ENCODE measurements at regions not wholly inside any gene's neighbourhood (a gene's known extent, or its start where the extent isn't known, plus 50 kb on each side); places are given as distances from the start of the nearest gene placed in this dataset.

DNA sequence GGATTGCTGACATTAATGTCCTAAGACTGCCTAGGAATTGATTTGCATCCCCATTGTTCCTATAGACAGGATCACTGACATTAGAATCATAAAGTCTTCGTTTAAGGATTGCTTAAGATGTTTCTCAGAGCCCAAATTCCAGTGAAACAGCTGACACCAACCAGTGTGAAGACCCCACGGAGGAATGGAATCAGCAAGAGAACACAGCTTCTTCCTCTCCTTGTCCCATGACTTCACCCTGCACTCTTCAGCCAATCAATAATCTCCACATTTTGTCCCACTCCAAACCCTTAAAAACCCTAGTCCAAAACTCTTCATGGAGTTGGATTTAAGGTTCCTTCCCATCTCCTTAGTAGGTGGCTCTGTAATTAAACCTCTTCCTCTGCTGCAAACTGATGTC lies 157.0 kb upstream of the NDUFV2 start:
- no peak for DNase-seq

GRCh38 chr18:8946066-8946838 lies 156.2 kb upstream of the NDUFV2 start:
- no peak for DNase-seq

DNA sequence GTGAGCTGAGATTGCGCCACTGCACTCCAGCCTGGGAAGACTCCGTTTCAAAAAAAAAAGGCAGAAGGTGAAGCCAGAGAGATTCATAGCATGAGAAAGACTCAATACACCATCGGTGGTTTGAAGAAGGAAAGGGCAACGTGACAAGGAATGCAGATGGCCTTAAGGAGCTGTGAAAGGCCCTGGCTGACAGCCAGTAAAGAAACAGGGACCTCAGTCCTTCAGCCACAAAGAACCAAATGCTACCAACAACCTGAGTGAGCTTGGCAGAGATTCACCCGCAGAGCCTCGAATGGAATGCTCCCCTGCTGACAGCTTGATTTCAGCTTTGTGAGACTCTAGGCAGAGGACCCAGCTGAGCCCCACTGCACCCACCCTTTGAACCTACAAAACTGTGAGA lies 154.9 kb upstream of the NDUFV2 start:
- DNase-seq = no peak

GRCh38 chr18:8948011-8948410 lies 154.5 kb upstream of the NDUFV2 start:
- DNase-seq = no peak

GRCh38 chr18:8948471-8949149 lies 153.9 kb upstream of the NDUFV2 start:
- no peak for DNase-seq

GRCh38 chr18:8949206-8949605 lies 153.3 kb upstream of the NDUFV2 start:
- no peak for DNase-seq

GRCh38 chr18:8951491-8951890 lies 151.0 kb upstream of the NDUFV2 start:
- no peak for DNase-seq

GRCh38 chr18:8952174-8952573 lies 150.3 kb upstream of the NDUFV2 start:
- no peak for DNase-seq

DNA sequence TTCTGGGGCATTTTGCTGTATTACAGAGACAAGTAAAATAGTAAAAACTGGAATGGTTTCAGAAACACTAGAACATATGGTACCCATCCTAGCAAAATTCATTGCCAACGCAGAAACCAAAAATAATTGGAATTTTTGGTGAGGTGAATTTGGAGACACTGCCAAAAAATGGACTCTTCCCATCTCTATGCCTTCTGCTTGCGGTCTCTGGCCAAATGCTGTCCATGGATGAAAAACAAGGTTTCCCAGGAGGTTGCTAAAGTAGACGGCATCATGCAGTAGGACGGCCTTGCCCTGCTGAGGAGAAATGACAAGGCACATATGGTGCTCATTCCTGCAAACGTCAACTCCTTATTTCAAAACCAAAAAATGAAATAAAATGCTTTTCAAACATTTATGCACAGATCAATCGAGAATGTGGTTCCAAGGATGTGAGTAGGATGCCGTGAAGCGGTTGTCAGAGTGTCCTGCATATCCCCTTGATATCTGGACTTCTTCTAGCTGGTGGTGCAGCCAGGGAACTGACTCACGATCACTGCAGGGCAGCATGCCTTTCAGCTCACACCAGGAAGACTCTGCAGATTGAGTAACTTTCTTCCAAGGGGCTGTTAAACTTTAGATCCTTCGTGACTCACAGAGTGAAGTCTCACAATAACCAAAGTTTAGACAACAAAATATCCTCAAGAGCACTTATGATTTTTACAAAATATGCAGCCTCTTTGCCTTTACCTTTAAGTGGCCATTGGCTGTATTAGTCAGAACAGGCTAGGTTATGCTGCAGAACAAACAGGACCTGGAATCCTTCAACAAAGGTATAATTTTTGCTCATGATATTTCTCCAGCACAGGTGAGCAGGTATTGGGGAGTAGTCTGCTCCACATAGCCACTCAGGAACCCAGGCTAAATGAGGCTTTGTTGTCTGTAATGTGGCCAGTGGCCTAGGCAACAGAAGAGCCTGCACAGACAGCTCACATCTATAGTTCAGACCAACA lies 149.4 kb upstream of the NDUFV2 start:
- DNase-seq = no peak

DNA sequence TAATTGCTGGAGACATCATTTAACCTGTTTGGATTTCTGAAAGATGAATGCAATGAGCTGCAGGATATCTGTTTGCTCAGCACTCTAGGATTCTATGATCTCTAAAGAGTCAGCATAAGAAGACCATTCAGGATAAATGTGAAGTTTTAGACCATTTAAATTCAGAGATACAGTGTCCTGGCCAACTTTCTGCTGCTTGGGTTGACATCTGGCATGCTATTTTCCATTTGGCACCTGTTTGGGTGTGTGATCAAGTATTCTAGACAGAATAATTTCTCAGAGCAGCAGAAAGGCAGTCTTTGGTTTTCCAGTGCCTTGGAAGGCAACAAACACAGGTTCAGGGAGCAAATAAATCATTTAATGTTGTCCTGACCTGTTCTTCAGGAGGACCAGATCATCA lies 144.8 kb upstream of the NDUFV2 start:
- no peak for DNase-seq

DNA sequence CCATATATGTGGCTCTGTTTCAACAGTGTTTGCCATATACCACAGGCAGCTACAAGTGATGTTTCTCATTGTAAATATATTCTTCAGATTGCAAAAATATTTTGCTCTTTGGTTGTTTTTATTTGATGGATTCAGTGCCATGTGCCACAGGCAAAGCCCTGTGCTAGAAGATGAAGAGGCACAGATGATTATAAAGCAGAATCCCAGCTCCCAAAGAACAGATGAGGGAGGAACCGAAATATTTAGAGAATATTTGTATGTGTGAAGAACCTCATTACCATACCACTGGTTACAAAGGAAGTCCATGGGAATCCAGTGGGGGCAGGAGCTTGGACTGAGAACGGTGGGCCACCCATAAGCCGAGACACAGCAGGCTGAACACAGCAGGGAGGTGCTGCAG lies 143.8 kb upstream of the NDUFV2 start:
- DNase-seq = no peak

DNA sequence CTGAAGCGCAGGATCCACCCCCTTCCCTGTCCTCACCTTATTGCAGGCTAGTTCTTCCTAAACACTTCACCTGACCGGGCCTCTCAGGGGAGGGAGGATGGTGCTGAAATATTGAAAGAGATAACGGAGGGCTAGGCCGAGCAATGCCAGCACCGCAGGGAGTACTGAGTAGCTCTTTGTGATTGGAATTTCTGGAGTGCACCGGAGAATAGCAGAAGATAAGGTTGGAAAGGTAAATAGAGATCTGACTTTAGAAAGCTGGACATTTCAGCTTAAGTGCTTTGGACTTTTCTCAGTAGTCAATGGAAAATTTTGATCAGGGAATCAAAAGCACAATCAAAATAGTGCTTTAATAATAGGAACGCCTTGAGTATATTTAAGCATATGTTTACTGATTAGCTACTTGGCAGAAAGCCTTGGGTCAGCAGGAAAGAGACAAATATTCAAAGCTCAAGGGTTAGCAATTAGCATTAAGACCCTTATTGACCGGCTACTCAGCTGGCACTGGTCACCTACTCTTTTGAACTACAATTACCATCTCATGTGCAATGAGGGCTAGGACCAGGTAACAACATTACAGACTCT lies 142.9 kb upstream of the NDUFV2 start:
- no peak for DNase-seq

GRCh38 chr18:8960740-8961657 lies 141.5 kb upstream of the NDUFV2 start:
- no peak for DNase-seq

- DNase-seq = no peak
Observed at GRCh38 chr18:8962192-8962779, 140.2 kb upstream of the NDUFV2 start.

GRCh38 chr18:8962855-8963635 lies 139.5 kb upstream of the NDUFV2 start:
- DNase-seq = no peak

DNA sequence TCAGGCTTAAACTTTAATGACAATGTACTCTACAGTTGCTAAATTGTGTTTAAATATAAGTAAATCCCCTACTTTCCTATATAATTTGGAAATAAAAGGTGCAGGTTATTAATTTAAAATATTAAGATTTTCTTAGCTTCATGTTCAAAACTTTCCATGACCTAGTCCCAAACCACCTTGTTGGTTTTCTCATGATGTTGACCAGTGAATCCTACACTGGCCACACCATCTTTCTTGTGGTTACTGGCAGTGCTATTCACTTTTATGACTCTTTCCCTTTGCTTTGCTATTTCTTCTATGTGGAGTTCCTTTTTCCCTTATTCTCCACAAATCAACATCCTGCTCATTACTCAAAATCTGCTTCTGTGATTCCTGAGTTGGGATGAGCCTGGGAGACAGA lies 138.6 kb upstream of the NDUFV2 start:
- DNase-seq = no peak

DNA sequence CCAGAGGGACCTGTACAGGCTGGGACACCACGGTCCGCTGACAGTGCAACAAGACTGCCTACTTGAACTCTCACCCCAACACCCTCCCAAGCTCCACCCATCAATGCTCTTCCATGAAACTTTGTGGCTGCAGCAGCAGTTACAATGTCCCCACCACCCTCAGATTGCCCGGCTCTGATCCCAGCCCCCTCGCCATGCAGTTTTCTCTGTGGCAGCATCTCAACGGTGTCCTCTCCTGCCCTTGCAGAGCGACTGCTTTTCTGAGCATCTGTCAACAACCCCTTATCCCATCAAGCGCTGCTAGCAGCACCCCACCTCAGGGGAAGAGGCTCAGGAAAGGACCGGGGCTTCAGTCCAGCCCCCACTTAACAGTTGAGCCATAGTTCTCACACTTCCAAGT lies 137.1 kb upstream of the NDUFV2 start:
- DNase-seq = no peak

GRCh38 chr18:8966821-8967220 lies 135.7 kb upstream of the NDUFV2 start:
- no peak for DNase-seq

GRCh38 chr18:8967573-8967972 lies 134.9 kb upstream of the NDUFV2 start:
- DNase-seq = no peak

DNA sequence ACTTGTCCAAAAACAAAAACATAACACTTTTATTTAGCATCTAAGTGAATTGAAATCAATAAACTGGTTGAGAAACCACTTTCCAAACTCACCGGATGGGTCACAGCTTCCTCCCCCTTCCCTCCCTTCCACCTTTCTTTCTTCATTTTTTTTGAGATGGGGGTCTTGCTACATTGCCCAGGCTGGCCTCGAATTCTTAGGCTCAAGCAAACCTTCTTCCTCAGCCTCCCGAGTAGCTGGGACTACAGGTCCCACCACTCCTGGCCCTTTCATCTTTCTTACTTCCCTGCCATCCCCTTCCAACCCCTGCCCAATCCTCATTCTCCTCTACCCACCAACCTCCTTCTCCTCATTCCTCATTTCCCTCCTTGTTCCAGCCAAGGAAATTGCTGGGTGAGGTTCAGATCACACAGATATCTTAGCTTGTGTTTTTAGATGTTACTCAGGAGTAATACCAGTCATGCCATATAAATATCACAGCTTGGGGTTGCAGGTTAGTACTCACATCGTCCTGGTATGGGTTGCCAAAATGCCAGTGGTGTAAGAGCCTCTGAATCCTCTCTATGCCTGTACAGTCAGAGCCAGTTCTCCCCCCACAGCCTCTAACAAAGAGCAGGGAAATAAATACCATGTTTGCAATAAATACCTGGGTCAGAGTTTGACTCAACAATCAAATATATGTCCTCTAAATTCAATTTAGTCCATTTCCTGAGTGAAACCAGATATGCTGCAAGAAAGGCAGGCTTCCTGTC lies 132.7 kb upstream of the NDUFV2 start:
- no peak for DNase-seq

Data from midbrain (tissue), 1 donor.